ENCODE measurements at regions not wholly inside any gene's neighbourhood (a gene's known extent, or its start where the extent isn't known, plus 50 kb on each side); places are given as distances from the start of the nearest gene placed in this dataset.

DNA sequence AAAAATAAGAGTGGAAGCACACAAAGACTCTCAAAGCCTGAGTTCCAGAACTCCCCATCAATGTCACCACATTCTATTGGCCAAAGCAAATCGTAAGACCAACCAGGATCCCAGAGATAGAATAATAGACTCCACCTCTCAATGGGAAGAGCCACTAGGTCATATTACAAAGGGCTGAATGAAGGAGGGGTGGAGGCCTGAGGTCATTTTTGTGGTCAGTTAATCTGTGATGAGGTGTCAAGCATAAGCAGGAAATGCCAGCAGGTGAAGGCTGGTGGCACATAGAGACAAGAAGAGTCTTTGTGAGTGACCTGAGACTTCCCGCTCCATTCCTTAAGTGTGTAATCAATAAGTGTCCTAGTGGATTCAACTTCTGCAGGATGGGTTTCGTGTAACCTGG, 144.3 kb downstream of the TFCP2L1 start:
- intact Hi-C loops (cut with DNase I; ENCODE audit: low total_unique reads): no loop called here
- TF ChIP-seq, protein P1, sequence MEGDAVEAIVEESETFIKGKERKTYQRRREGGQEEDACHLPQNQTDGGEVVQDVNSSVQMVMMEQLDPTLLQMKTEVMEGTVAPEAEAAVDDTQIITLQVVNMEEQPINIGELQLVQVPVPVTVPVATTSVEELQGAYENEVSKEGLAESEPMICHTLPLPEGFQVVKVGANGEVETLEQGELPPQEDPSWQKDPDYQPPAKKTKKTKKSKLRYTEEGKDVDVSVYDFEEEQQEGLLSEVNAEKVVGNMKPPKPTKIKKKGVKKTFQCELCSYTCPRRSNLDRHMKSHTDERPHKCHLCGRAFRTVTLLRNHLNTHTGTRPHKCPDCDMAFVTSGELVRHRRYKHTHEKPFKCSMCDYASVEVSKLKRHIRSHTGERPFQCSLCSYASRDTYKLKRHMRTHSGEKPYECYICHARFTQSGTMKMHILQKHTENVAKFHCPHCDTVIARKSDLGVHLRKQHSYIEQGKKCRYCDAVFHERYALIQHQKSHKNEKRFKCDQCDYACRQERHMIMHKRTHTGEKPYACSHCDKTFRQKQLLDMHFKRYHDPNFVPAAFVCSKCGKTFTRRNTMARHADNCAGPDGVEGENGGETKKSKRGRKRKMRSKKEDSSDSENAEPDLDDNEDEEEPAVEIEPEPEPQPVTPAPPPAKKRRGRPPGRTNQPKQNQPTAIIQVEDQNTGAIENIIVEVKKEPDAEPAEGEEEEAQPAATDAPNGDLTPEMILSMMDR (IDR thresholded peaks at IDR 0.05): no peak
- no peak for TF ChIP-seq POLR2A (IDR thresholded peaks at IDR 0.05)
- no peaks in the 10 kb centered on the region for H3K36me3 ChIP-seq

DNA sequence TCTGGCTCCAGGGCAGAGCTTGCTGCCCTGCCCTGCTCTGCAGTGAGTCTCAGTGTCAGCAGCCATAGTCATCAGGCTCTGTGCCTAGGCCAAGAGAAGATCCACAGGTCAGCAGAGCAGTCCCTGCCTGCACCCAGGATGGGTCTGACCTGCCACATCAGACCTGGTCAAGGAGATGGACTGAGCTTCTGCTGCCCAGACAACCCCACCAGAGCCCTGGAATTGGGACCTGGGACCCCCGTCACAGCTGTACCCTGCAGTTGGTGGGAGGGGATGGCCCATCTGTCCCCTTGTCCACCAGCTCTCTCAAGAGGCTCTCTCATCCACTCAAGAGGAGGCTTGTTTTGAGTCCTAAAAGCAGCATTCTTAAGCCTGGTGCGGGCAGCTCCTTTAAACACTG, 142.6 kb downstream of the TFCP2L1 start:
- no peak for DNase-seq
- H3K27me3 ChIP-seq: no peaks in the 10 kb centered on the region
- H3K27ac ChIP-seq: no peak overlapping the region
- no peaks in the 10 kb centered on the region for H3K36me3 ChIP-seq
- no peak overlapping the region for H3K4me3 ChIP-seq
- intact Hi-C loops (cut with DNase I; ENCODE audit: low total_unique reads): no loop called here
- TF ChIP-seq, protein P1 (IDR thresholded peaks at IDR 0.05): no peak
- no peak for TF ChIP-seq POLR2A (IDR thresholded peaks at IDR 0.05)
- H3K9me3 ChIP-seq: no peaks in the 10 kb centered on the region
- no peaks in the 10 kb centered on the region for H3K4me1 ChIP-seq

More for the DNA sequence above, 144.3 kb downstream of the TFCP2L1 start:
- Histone ChIP-seq H3K4me3 (no peak overlapping the region), H3K4me1 (no peaks in the 10 kb centered on the region), H3K27me3 (no peaks in the 10 kb centered on the region), H3K27ac (no peak overlapping the region), H3K9me3 (no peaks in the 10 kb centered on the region)
- no peak for DNase-seq

DNA sequence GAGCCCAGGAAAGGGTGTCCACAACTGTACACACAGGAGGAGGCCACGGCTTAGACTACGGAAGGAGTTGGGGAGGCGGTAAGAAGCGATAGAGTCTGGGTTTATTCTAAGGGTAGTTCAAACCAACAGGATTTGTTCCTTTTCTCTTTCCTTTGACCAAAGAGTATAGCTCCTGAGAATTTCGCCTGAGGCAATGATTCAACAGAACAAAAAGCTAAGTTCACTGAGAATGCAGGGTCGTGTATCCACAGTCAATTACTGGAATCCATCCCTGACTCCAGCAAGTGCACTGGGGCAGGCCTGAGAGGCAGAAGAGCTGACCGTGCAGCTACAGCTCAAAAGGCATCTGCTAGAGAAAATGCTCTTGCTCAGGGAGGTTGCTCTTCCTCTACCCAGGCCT, 140.9 kb downstream of the TFCP2L1 start:
- H3K4me3 ChIP-seq: no peak overlapping the region
- H3K4me1 ChIP-seq: no peaks in the 10 kb centered on the region
- DNase-seq: no peak
- no peaks in the 10 kb centered on the region for H3K9me3 ChIP-seq
- H3K27me3 ChIP-seq: no peaks in the 10 kb centered on the region
- no peaks in the 10 kb centered on the region for H3K36me3 ChIP-seq
- no peak overlapping the region for H3K27ac ChIP-seq
- TF ChIP-seq, protein P1 (IDR thresholded peaks at IDR 0.05): no peak
- intact Hi-C loops (cut with DNase I; ENCODE audit: low total_unique reads): no loop called here

DNA sequence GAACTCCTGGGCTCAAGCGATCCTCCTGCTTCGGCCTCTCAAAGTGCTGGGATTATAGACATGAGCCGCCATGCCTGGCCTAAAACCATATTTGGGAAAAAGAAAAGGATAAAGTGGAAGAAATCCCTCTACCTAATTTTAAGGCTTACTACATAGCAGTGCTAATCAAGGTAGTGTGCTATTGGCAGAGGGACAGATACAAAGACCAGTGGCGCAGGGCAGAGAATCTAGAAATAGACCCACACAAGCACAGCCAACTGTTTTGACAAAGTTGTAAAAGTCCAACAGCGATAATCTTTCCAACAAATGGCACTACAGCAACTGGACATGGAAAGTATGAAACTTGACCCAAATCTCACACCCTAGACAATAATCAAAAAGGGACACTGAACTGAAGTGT, 138.4 kb downstream of the TFCP2L1 start:
- Histone ChIP-seq H3K9me3 (no peaks in the 10 kb centered on the region), H3K4me1 (no peaks in the 10 kb centered on the region), H3K27ac (no peak overlapping the region), H3K27me3 (no peaks in the 10 kb centered on the region), H3K4me3 (no peak overlapping the region), H3K36me3 (no peaks in the 10 kb centered on the region)
- intact Hi-C loops (cut with DNase I; ENCODE audit: low total_unique reads): no loop called here
- no peak for DNase-seq
- TF ChIP-seq, protein P1 (IDR thresholded peaks at IDR 0.05): no peak

DNA sequence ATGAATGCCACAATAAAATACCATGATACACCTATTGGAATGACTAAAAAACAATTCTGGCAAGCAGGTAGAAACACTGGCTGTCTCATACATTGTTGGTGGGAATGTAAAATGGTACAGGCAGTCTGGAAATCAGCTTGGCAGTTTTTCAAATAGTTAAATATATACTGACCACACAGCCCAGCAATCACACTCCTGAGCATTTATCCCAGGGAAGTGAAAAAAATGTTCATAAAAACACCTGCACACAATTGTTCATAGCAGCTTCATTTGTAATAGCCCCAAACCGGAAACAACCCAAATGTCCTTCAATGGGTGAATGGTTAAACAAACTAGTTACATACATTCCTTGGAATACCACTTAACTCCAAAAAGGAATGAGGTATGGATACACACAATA, 137.2 kb downstream of the TFCP2L1 start:
- intact Hi-C loops (cut with DNase I; ENCODE audit: low total_unique reads): no loop called here
- no peaks in the 10 kb centered on the region for H3K27me3 ChIP-seq
- no peak overlapping the region for H3K27ac ChIP-seq
- H3K36me3 ChIP-seq: no peaks in the 10 kb centered on the region
- no peaks in the 10 kb centered on the region for H3K9me3 ChIP-seq
- TF ChIP-seq POLR2A (IDR thresholded peaks at IDR 0.05): no peak
- TF ChIP-seq, protein P1 (IDR thresholded peaks at IDR 0.05): no peak
- H3K4me1 ChIP-seq: no peaks in the 10 kb centered on the region
- DNase-seq: no peak
- no peak overlapping the region for H3K4me3 ChIP-seq
